MG63 (cell line): ENCODE measurements at regions not wholly inside any gene's neighbourhood (a gene's known extent, or its start where the extent isn't known, plus 50 kb on each side); places are given as distances from the start of the nearest gene placed in this dataset.
A peak's percentile ranks its signal among the peaks of the same experiment; 100 is the strongest.
"Not testable (repeated sequence)": the region's sequence is repeated elsewhere in the genome, so short reads cannot be mapped to it uniquely, and the experiment has no call there.

ENCODE experiments used
- DNase-seq: peaks from one replicate; pipeline ENCODE4 v3.0.0-alpha.2; 2020
- H3K27me3 ChIP-seq: fragments of 250-450 bp; sonication (Bioruptor Pico); 2 replicates; pipeline ENCODE4 v1.5.1; 2020; ENCODE audit warnings: mild to moderate bottlenecking, moderate library complexity
- H3K36me3 ChIP-seq: fragments of 250-450 bp; sonication (Bioruptor Pico); 2 replicates; pipeline ENCODE4 v1.5.1; 2020; ENCODE audit warnings: mild to moderate bottlenecking, moderate library complexity
- H3K4me3 ChIP-seq: fragments of 250-450 bp; sonication (Bioruptor Pico); 2 replicates; pipeline ENCODE4 v1.5.1; 2020; ENCODE audit warnings: mild to moderate bottlenecking, moderate library complexity
- H3K9me3 ChIP-seq: fragments of 250-450 bp; sonication (Bioruptor Pico); 2 replicates; pipeline ENCODE4 v1.5.1; 2020; ENCODE audit warnings: mild to moderate bottlenecking, moderate library complexity

DNA sequence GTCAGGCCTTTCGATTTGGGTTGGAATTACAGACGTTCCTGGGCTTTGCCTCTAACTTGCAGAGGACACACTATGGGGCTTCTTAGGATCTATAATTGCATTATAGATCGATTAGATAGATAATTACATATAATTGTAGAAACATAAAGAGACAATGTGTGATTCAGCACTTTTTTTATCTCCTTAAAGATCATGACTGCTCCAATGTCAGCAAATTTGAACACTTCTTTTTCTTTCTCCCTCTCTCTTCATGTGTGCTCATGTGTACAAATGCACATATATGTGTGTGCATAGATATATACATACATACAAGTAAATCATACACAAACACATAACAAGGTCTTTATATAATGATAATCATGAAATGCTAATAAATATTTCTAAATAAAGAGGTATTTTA, 1261.2 kb upstream of the SLC39A10 start:
- Histone ChIP-seq H3K9me3 (no peaks in the 10 kb centered on the region), H3K27me3 (no peaks in the 10 kb centered on the region), H3K4me3 (no peak overlapping the region), H3K36me3 (no peaks in the 10 kb centered on the region)
- no peak for DNase-seq

DNA sequence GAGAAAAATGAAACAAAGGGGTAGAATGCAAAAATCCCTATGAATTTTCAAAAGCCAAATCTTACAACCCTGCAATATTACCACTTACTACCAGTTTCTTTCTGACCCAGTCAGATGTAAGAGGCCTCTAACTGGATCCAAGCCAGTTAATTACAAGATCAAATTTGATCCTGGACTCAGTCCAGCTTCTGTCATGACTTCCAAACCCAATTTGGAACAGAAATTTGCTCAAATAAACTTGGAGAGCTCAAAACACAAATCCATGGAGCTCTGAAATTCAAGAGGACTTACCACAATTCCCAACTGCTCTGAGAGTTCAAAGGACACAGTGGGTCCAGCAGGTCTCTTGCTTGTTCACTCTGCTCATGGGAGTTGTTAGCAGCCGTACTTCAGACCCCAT, 1271.7 kb upstream of the SLC39A10 start:
- Histone ChIP-seq H3K36me3 (no peaks in the 10 kb centered on the region), H3K27me3 (no peaks in the 10 kb centered on the region), H3K9me3 (peaks cover 13% of the 10 kb centered on the region), H3K4me3 (no peak overlapping the region)
- no peak for DNase-seq

DNA sequence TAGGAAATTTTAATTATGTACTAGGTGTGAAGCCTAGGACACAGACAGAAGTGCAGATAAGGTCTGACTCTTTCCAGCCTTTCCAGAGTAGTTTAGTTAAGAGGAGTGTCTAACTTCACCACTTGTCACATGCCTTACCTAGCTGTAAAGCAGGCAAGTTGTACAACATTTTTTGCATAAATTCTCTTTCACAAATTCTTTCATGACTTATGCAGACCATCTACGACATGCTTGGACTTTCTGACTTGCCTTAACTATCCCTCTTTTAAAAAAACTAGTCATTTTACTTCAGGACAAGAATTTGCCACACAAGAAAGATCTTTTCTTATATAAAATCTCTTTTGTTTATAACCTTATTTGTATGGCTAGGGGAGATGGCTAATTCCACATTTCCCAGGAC, 1273.6 kb upstream of the SLC39A10 start:
- Histone ChIP-seq H3K9me3 (peaks cover 13% of the 10 kb centered on the region), H3K4me3 (no peak overlapping the region), H3K36me3 (no peaks in the 10 kb centered on the region), H3K27me3 (no peaks in the 10 kb centered on the region)
- DNase-seq, result no peak

DNA sequence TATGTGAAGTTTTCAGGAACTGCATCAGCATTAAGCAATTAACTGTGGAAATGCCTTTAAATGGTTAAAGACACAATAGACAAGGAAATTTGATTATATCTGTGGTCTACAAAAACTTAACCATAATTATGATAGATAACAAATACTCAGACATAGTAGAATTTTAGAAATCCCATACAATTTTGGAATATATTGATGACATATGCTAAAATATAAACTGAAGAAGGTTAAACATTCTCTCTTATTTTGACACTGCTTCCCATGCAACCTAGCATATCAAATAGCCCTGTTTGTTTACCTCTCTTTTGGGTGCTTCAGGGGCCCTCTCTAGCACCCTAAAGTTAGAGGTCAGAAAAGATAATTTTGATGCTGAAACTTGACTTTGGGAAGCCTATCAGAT, 1274.8 kb upstream of the SLC39A10 start:
- Histone ChIP-seq H3K4me3 (no peak overlapping the region), H3K36me3 (no peaks in the 10 kb centered on the region), H3K9me3 (peaks cover 13% of the 10 kb centered on the region), H3K27me3 (no peaks in the 10 kb centered on the region)
- no peak for DNase-seq

DNA sequence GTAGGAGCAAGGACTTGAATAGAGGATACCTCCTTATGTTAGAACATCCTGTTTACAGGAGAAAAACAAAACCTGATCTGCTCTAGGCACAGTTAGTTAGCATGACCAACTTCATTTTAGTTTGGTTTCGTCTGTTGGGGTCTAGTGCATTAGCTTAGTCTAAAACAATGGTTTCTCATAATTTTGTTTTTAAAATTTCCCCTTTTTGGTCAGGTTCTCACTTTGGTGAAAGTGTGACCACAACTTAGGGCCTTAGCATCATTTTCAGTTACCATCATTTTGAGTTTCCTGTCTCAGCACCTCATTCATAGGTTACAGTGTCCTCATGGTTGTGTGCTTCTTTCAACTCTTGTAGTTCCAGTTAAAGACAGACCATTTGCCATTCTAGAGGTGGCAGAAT, 1277.0 kb upstream of the SLC39A10 start:
- Histone ChIP-seq H3K9me3 (peaks cover 13% of the 10 kb centered on the region), H3K4me3 (no peak overlapping the region), H3K27me3 (no peaks in the 10 kb centered on the region), H3K36me3 (no peaks in the 10 kb centered on the region)
- DNase-seq, result no peak

DNA sequence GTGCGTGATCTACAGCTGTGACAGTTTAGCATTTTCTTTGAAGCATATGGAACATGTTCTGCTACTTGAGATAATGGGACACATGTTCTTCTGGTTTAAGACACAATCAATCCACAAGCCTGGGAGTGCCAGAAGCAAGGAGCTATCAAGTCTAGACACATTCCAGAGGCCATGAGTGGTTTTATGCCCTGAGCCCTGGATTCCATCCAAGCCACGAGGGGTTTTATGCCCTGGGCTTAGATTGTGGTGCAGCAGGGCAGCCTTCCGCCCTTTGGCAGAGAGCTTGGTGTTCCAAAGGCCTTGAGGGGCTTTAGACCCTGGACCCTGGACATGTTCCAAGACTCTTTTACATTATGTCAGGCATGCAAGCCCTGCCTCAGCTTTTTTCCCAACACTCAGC, 1289.6 kb upstream of the SLC39A10 start:
- not testable (repeated sequence) for H3K36me3 ChIP-seq, H3K9me3 ChIP-seq, H3K27me3 ChIP-seq, H3K4me3 ChIP-seq
- peak; percentile 0 for DNase-seq

DNA sequence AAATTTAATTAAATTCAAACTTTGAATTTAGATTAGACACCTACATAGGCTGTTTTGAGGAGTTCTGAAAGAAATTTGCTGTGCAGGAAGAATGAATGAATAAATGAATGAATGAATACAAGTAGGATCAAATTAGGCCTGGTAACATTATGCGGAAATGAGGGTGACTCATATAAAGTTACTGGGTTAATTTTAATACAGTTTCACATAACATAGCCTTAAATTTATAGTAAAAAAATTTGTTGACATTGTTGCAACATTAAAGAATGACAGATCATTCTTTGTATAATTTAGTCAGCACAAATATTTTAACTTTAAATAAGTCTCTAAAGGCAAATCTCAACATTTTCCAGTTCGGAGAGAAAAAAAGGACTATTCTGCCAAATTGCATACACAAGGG, 1293.1 kb upstream of the SLC39A10 start:
- H3K4me3 ChIP-seq, result no peak overlapping the region
- H3K36me3 ChIP-seq, result no peaks in the 10 kb centered on the region
- no peak for DNase-seq
- peaks cover 2% of the 10 kb centered on the region; the same call in 1 of the 2 replicates for H3K9me3 ChIP-seq
- H3K27me3 ChIP-seq, result no peaks in the 10 kb centered on the region

DNA sequence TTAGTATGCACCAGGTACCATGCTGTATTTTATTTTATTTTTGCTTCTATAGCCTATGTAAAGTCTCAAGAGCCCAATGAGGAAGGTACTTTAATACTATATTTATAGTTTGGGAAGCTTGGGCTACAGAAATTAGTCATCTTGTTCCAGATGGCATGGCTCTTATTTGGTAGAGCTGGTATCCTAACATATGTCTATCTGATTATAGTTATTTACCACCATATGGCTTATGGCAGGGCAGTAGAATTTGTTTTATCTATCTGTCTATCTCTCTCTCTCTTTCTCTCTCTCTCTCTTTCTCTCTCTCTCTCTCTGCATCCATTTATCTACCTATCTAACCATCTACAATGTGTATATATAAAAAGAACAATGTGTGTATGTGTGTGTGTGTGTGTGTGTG, 1293.7 kb upstream of the SLC39A10 start:
- Histone ChIP-seq H3K27me3 (no peaks in the 10 kb centered on the region), H3K4me3 (no peak overlapping the region), H3K9me3 (peaks cover 2% of the 10 kb centered on the region; the same call in 1 of the 2 replicates), H3K36me3 (no peaks in the 10 kb centered on the region)
- DNase-seq, result no peak

- H3K36me3 ChIP-seq, result no peaks in the 10 kb centered on the region
- no peaks in the 10 kb centered on the region for H3K9me3 ChIP-seq
- no peak for DNase-seq
- H3K4me3 ChIP-seq, result no peak overlapping the region
- no peaks in the 10 kb centered on the region for H3K27me3 ChIP-seq
These were observed 1304.5 kb upstream of the SLC39A10 start for GRCh38 chr2:194352505-194352904.

DNA sequence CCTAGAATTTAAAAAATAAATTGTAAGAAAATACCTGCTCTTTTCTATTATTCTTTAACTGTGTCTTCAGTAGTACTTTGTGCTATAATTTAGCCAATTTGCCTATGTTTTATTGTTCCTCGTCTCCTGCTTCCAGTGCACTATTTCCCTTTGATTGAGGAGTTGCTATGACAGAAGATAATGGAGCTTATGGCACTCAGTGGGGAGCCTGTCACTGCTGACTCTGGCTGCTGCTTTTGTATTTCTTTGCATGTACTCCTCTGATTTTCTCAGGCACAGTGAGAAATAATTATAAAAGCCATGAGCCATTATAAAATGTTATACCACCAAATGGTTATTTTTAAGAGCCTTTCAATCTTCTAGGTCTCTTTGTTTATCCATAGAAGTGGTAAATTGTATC, 1310.8 kb upstream of the SLC39A10 start:
- Histone ChIP-seq H3K27me3 (no peaks in the 10 kb centered on the region), H3K36me3 (no peaks in the 10 kb centered on the region), H3K4me3 (no peak overlapping the region), H3K9me3 (no peaks in the 10 kb centered on the region)
- DNase-seq, result no peak

GRCh38 chr2:194345347-194345746, 1311.7 kb upstream of the SLC39A10 start:
- Histone ChIP-seq H3K27me3 (no peaks in the 10 kb centered on the region), H3K9me3 (no peaks in the 10 kb centered on the region), H3K36me3 (no peaks in the 10 kb centered on the region), H3K4me3 (no peak overlapping the region)
- no peak for DNase-seq

- H3K27me3 ChIP-seq, result no peaks in the 10 kb centered on the region
- DNase-seq, result no peak
- no peaks in the 10 kb centered on the region for H3K9me3 ChIP-seq
- H3K4me3 ChIP-seq, result no peak overlapping the region
- H3K36me3 ChIP-seq, result no peaks in the 10 kb centered on the region
These were observed 1313.9 kb upstream of the SLC39A10 start for GRCh38 chr2:194343167-194343566.

DNA sequence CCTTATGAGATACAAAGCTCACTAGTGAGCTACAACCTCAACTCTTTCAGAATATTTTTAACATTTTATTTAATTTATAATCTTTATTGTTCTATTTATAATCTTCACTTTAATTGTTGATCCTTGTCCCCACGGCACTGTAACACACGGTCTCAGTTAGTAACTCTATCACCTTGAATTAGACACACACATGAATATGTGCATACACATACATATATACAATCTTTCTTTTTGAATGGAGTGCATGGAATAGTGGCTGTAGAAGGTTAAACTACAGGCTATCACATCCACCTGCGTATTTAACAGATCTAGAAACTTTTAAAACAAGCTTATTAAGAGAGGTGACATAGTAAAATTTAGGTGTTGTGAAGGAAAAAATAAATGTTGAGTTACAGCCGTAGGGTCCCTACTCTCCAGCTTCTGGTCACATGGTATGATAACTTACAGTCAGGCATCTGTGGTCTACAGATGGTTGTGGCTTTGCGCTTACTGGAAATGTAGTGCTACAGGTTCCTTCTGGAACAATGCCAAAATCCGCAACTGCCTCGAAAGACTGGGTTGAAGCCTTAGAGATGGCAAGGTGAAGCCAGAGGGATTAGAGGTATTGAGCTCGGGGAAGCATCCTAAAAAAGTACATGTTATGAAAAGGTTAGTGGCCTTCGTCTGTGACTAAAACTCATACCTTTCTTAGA, 1324.1 kb upstream of the SLC39A10 start:
- no peaks in the 10 kb centered on the region for H3K36me3 ChIP-seq
- no peak for DNase-seq
- no peaks in the 10 kb centered on the region for H3K27me3 ChIP-seq
- H3K4me3 ChIP-seq, result no peak overlapping the region
- no peaks in the 10 kb centered on the region for H3K9me3 ChIP-seq

DNA sequence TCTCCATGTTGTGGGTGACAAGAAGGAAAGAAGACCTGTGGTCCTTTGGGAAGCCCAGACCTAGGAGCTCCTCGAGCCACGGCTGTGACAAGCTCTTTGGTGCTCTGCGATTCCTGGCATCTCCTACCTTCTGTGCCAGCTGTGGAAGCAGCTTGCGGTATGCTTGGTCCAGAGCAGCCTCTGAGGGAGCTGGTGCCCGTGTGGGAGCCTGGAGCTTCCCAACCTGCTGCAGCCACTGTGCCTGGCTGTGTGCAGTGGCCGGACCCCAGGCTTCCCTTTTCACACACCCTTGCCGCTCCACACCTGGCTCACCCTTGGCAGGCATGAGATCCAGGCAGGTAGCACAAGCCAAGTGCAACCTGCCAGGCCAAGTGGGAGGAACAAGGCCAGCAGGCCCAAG, 1328.6 kb upstream of the SLC39A10 start:
- DNase-seq, result no peak
- H3K36me3 ChIP-seq, result no peaks in the 10 kb centered on the region

GRCh38 chr2:194327196-194327888, 1329.7 kb upstream of the SLC39A10 start:
- Histone ChIP-seq H3K27me3 (no peaks in the 10 kb centered on the region), H3K9me3 (no peaks in the 10 kb centered on the region), H3K4me3 (no peak overlapping the region), H3K36me3 (no peaks in the 10 kb centered on the region)
- no peak for DNase-seq

More for the DNA sequence above, 1328.6 kb upstream of the SLC39A10 start:
- no peaks in the 10 kb centered on the region for H3K27me3 ChIP-seq
- no peak overlapping the region for H3K4me3 ChIP-seq
- no peaks in the 10 kb centered on the region for H3K9me3 ChIP-seq

DNA sequence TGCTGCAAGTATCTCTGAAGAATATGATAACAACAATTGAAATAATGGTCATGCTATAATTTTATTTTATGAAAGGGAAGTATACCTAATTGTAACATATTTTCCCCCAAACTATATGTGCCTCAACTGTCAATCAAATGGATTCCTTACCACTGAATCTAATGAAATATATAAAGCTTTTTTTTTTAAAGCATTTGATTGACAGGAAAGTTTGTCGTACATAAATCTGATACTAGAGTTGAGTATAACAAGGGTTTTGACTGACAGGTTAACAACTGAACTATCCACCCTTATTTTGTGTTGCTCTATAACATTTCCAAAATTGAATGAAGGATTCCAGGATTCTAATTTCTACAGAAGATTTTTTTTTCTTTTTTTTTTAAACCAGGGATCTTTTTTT, 1333.3 kb upstream of the SLC39A10 start:
- no peaks in the 10 kb centered on the region for H3K36me3 ChIP-seq
- no peaks in the 10 kb centered on the region for H3K9me3 ChIP-seq
- no peak overlapping the region for H3K4me3 ChIP-seq
- no peak for DNase-seq
- H3K27me3 ChIP-seq, result no peaks in the 10 kb centered on the region

DNA sequence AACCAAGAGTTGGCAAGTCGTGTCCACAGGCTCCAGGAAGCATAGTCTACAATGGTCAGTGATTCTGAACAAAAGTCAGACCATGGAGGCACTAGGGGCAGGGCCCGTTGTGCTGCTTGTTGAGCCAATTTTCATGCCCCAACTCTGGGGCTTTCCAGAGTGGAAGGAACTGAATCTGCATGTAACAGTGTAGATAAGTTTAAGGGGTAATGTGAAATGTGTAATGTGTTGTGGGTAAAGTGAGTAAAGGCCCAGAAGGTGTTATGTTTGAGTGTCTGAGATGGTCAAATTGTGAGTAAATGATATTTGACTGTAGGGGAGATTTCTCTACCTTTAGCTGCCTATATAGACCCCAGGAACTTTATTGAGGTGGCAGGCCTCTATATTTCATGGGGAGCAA, 1336.5 kb upstream of the SLC39A10 start:
- no peaks in the 10 kb centered on the region for H3K36me3 ChIP-seq
- H3K9me3 ChIP-seq, result no peaks in the 10 kb centered on the region
- no peaks in the 10 kb centered on the region for H3K27me3 ChIP-seq
- no peak overlapping the region for H3K4me3 ChIP-seq
- DNase-seq, result no peak
